GM18858 (cell line): ENCODE measurements at regions not wholly inside any gene's neighbourhood (a gene's known extent, or its start where the extent isn't known, plus 50 kb on each side); places are given as distances from the start of the nearest gene placed in this dataset.
"Not testable (repeated sequence)": the region's sequence is repeated elsewhere in the genome, so short reads cannot be mapped to it uniquely, and the experiment has no call there.

Experiments
- ATAC-seq: cut with Tn5 transposase; IDR thresholded peaks from one replicate; pipeline ENCODE4 v1.9.1; 2021; ENCODE audit not compliant: unreplicated experiment

- no peak for ATAC-seq
These were observed 93.7 kb downstream of the OAT start for GRCh38 chr10:124324856-124325632.

DNA sequence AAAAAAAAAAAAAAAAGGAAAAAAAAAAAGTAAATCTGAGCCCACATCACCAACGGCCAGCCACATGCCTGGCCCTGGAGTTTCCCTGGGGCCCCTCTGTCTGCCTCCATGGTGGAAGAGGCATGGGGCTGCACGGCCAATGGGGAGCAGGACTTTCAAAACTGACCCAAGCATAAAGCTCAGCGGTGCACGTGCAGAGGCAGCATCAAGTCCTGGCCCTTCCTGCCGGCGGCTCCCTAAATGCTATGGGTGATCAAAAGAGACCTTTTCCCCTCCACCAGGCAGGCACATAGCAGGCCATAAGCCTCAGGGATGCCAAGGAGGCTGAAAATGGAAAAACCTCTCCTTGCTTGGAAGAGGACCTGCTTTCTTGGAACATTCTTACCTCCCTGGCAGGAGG is 94.3 kb downstream of the OAT start:
- ATAC-seq, result no peak

DNA sequence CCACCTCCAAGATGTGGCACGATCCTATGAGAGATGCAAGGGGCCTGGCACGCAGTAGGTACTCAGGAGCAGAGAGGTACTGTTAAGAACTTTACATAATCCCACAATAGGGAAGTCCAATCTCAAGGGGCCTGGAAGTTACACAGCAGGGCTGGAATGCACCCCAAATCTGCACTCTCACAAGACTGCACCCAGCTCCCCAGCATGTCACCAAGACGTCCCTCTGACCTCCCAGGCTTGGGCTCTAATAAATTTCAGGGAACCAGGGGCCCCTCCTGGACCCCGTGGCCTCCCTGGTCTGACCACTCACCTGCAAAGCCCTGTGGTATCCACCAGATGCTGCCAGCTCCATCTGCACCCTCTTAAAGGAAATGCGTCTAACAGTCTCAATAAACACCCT is 94.9 kb downstream of the OAT start:
- ATAC-seq, result no peak

GRCh38 chr10:124323111-124323725 is 95.5 kb downstream of the OAT start:
- no peak for ATAC-seq

DNA sequence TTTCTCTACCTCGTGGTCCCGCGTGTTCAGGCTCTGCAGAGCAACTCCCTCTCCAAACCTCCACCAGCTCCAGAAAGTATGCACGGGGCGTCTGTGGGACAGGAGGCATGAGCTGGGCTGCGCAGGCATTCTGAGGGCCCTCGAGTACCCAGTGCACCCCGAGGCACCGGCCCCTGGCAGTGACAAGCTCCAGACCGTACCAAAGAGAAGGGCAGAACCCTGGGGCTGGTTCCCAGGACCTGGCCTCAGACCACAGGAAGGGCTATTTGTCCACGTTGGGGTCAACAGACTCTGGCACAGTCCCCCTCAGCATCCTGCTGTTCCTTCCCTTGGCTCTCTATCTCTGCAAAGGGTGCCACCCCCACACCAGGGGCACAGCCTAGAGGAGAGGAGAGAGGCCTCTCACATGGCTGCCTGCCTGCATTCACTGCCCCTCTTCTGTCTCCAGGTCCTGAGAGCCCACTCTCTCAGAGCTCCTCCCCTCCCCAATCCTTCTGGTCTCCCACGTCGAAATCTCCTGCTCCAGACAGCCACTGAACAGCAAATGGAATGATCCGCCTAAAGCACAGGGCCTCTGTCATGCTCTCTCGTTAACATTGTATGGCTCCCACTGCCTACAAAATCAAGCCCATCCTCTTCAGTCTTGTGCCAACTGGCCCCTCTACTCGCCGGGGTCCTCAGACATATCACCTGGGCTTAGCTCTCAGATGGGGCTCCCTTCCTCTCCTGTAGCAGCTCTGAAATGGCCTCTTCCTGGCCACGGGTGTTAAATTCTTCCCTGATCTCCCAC is 96.3 kb downstream of the OAT start:
- no peak for ATAC-seq

DNA sequence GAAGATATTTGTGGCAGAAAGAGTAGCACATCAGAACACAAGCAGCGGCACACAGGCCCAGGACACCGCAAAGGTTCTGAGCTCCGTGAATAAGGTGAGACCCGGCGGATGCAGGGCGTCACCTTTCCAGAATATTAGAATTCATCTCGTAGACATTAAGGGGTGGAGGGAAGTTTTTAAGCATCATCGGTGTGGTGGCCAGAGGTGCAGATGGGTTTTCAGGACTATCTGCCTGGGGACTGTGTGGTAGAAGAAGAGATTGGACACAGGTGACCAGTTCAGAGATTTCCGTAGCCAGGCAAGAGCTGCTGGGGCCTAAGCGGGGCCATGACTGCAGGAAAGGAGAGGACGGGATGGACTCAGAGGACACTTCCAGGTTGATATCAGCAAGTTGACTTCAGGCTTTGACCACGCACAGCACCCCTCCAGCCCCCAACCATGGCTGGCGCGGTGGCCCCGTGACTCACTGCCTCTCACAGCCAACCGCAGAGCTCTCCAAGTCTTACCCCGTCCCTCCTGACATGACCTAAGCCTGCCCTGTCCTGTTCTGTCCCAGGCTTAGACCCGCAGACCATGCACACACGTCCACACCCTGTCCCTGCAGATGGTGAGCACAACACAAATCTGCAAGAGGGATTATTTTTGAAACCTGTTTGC is 97.2 kb downstream of the OAT start:
- no peak for ATAC-seq

GRCh38 chr10:124320778-124321432 is 97.8 kb downstream of the OAT start:
- ATAC-seq, result no peak

DNA sequence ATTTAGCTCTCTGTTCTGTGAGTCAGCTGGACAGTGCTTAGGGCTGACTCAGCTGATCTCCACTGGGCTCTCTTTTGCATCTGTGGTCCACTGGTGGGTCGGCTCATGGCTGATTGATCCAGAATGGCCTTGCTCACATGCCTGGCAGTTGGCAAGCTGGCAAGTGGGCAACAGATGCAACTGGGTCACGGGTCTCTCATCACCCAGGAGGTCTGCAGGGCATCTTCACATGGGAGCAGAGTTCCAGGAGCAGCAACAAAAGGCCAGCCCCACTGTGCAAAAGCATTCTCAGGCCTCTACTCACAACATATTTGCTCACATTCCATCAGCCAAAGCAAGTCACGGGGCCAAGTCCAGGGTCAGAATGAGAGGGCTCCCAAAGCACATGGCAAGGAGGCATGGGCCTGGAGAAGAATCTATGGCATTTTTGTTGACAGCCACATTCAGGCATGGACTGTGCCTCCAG is 98.8 kb downstream of the OAT start:
- no peak for ATAC-seq

GRCh38 chr10:124319520-124319919 is 99.2 kb downstream of the OAT start:
- ATAC-seq, result not testable (repeated sequence)

DNA sequence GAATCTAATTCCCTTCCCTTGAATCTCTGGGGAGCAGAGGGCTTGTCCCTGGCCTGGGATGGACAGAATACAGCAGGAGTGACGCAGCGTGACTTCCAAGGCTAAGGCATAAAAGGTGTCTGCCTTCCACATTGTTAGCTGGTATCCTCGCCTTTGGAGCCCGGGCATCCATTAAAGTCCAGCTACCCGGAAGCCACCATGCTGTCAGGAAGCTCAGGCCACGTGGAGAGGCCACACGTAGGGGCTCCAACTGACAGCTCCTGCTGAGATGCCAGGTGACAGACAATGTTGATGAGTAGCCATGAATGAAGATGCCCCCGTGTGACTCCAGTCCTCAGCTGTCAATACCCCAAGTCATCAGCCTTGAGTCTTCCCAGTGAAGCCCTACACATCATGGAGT is 99.9 kb downstream of the OAT start:
- no peak for ATAC-seq

- no peak for ATAC-seq
These were observed 100.6 kb downstream of the OAT start for GRCh38 chr10:124318076-124318475.

GRCh38 chr10:124316326-124316725 is 102.4 kb downstream of the OAT start:
- ATAC-seq, result no peak

- ATAC-seq, result no peak
These were observed 103.0 kb downstream of the OAT start for GRCh38 chr10:124315591-124316270.

GRCh38 chr10:124313374-124313773 is 105.3 kb downstream of the OAT start:
- no peak for ATAC-seq

DNA sequence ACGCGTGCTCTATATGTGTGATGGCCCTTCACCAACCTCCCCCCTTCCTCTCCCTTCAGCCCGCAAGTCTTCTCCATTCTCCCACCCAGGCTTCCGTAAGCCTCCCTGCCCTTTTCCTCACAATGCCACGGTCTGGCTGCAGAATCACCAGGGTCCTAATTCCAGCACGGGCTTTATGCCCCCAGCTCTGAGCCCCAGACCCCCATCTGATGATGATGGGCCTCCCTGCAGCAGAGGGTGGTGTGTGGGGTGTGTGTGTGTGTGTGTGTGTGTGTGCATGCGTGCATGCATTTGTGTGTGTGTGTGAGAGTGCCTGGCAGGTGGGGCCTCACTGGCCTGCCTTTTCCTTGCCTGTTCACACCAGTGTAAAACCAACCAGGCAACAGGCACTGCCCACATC is 109.9 kb downstream of the OAT start:
- no peak for ATAC-seq

GRCh38 chr10:124308056-124308645 is 110.6 kb downstream of the OAT start:
- ATAC-seq, result no peak

GRCh38 chr10:124307591-124307990 is 111.1 kb downstream of the OAT start:
- no peak for ATAC-seq

GRCh38 chr10:124306922-124307371 is 111.8 kb downstream of the OAT start:
- ATAC-seq, result no peak

GRCh38 chr10:124306520-124306919 is 112.2 kb downstream of the OAT start:
- no peak for ATAC-seq

DNA sequence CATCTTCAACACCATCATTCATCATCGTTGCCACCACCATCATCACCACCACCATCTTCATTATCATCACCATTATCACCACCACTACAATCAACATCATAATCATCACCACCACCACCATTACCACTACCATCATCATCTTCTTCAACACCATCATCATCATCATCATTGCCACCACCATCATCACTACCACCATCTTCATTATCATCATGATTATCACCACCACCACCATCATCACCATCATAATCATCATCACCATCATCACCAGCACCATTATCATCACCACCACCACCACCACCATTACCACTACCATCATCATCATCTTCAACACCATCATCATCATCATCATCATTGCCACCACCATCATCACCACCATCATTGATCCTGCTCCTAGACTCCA is 112.7 kb downstream of the OAT start:
- ATAC-seq, result no peak
